Liver (tissue), 3 donors: ENCODE measurements at regions not wholly inside any gene's neighbourhood (a gene's known extent, or its start where the extent isn't known, plus 50 kb on each side); places are given as distances from the start of the nearest gene placed in this dataset.

Experiments used
- CTCF ChIP-seq: fragments of 150-350 bp; IDR thresholded peaks from 2 replicates; pipeline ENCODE4 v1.5.1; 2017; ENCODE audit warnings: improper control_type of control experiment, low read depth, low read length; ENCODE audit not compliant: missing input control
- EGR1 ChIP-seq, 2 donors: IDR thresholded peaks; 2 replicates each; pipeline ENCODE4 v1.6.1; 2016 to 2018; ENCODE audit warnings: antibody characterized with exemption in 2 of 2, low read depth in 2 of 2
- FOXA1 ChIP-seq: IDR thresholded peaks from 2 replicates; pipeline ENCODE4 v1.6.1; 2016; ENCODE audit warnings: antibody characterized with exemption
- GABPA ChIP-seq, 2 donors: IDR thresholded peaks in 1 of 2; conservative IDR thresholded peaks in 1 of 2; 2 replicates each; pipeline ENCODE4 v1.6.1; 2016; ENCODE audit warnings: antibody characterized with exemption in 2 of 2, mild to moderate bottlenecking in 1 of 2, moderate library complexity in 1 of 2
- HNF4A ChIP-seq, 2 donors: conservative IDR thresholded peaks; 2 replicates each; pipeline ENCODE4 v1.6.1; 2016; ENCODE audit warnings: antibody characterized with exemption in 2 of 2, mild to moderate bottlenecking in 2 of 2
- MAX ChIP-seq: IDR thresholded peaks from 2 replicates; pipeline ENCODE4 v1.6.1; 2016; ENCODE audit warnings: antibody characterized with exemption
- NR2F2 ChIP-seq: IDR thresholded peaks from 2 replicates; pipeline ENCODE4 v1.6.1; 2016; ENCODE audit warnings: antibody characterized with exemption
- RAD21 ChIP-seq, 2 donors: IDR thresholded peaks; 2 replicates each; pipeline ENCODE4 v1.6.1; 2016; ENCODE audit warnings: antibody characterized with exemption in 2 of 2, mild to moderate bottlenecking in 2 of 2
- REST ChIP-seq: IDR thresholded peaks from 2 replicates; pipeline ENCODE4 v1.6.1; 2016; ENCODE audit warnings: antibody characterized with exemption, mild to moderate bottlenecking
- RXRA ChIP-seq, 2 donors: IDR thresholded peaks; 2 replicates each; pipeline ENCODE4 v1.6.1; 2017 to 2018; ENCODE audit warnings: antibody characterized with exemption in 2 of 2, mild to moderate bottlenecking in 1 of 2
- TAF1 ChIP-seq: conservative IDR thresholded peaks from 2 replicates; pipeline ENCODE4 v1.6.1; 2016; ENCODE audit warnings: antibody characterized with exemption, mild to moderate bottlenecking
- YY1 ChIP-seq: IDR thresholded peaks from 2 replicates; pipeline ENCODE4 v1.6.1; 2016; ENCODE audit warnings: antibody characterized with exemption, mild to moderate bottlenecking
- donor health status: healthy.
- donor health status: healthy.

- no peak for TF ChIP-seq CTCF
- no peak for TF ChIP-seq EGR1 (IDR thresholded peaks at IDR 0.05; ENCODE audit: low read depth in 2 of 2)
- TF ChIP-seq REST: no peak
- TF ChIP-seq RXRA (IDR thresholded peaks at IDR 0.05): no peak
- no peak for TF ChIP-seq RAD21 (IDR thresholded peaks at IDR 0.05)
- no peak for TF ChIP-seq TAF1
- TF ChIP-seq MAX: no peak
- TF ChIP-seq HNF4A (conservative IDR thresholded peaks at IDR 0.05): no peak
- TF ChIP-seq FOXA1: no peak
- TF ChIP-seq YY1: no peak
- TF ChIP-seq NR2F2: no peak
- no peak for TF ChIP-seq GABPA (IDR thresholded peaks at IDR 0.05 in 1 of 2, conservative IDR thresholded peaks at IDR 0.05 in 1 of 2)
These were observed 610.2 kb downstream of the TBL1XR1 start for GRCh38 chr3:176587089-176587488.
